B cell (primary cell): ENCODE measurements at regions not wholly inside any gene's neighbourhood (a gene's known extent, or its start where the extent isn't known, plus 50 kb on each side); places are given as distances from the start of the nearest gene placed in this dataset.

Experiments used
- EZH2 ChIP-seq: IDR thresholded peaks from 2 replicates; pipeline ENCODE4 v1.6.1; 2012; ENCODE audit warnings: borderline replicate concordance, low read depth, mild to moderate bottlenecking, moderate library complexity, low read length; ENCODE audit not compliant: insufficient read depth, poor library complexity, severe bottlenecking
- TF ChIP-seq, protein P1 (sequence below): fragments of 200-600 bp; IDR thresholded peaks from one replicate; pipeline ENCODE4 v1.8.0; 2022; ENCODE audit warnings: antibody characterized with exemption, mild to moderate bottlenecking

DNA sequence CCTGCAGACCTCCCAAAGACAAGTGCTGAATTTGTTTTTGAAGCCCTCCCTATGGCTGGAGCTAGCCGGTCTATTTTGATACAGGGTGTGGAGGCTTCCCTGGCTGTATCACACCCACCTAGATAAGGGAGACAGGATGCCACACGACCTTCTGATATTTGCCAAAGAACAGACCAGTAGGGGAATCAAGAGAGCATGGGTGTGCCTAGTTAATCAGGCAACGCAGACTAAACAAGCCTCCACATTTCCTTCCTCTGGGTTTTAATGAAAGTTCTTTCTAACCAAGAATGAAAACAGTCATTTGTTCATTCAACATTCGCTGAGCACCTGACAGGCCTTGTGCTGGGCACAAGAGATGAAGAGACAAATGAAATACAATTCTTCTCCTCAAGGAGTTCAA, 446.8 kb downstream of the PLPP3 start:
- TF ChIP-seq, protein P1, sequence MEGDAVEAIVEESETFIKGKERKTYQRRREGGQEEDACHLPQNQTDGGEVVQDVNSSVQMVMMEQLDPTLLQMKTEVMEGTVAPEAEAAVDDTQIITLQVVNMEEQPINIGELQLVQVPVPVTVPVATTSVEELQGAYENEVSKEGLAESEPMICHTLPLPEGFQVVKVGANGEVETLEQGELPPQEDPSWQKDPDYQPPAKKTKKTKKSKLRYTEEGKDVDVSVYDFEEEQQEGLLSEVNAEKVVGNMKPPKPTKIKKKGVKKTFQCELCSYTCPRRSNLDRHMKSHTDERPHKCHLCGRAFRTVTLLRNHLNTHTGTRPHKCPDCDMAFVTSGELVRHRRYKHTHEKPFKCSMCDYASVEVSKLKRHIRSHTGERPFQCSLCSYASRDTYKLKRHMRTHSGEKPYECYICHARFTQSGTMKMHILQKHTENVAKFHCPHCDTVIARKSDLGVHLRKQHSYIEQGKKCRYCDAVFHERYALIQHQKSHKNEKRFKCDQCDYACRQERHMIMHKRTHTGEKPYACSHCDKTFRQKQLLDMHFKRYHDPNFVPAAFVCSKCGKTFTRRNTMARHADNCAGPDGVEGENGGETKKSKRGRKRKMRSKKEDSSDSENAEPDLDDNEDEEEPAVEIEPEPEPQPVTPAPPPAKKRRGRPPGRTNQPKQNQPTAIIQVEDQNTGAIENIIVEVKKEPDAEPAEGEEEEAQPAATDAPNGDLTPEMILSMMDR = no peak
- no peak for TF ChIP-seq EZH2
